C4-2B (cell line): ENCODE measurements at regions not wholly inside any gene's neighbourhood (a gene's known extent, or its start where the extent isn't known, plus 50 kb on each side); places are given as distances from the start of the nearest gene placed in this dataset.

Experiments
- H3K27ac ChIP-seq: fragments of 450-650 bp; 2 replicates; pipeline ENCODE4 v1.5.1; 2017
- CTCF ChIP-seq: fragments of 450-650 bp; conservative IDR thresholded peaks from 2 replicates; pipeline ENCODE4 v1.5.1; 2017; ENCODE audit warnings: mild to moderate bottlenecking
- ZFX ChIP-seq: fragments of 450-650 bp; IDR thresholded peaks from 2 replicates; pipeline ENCODE4 v1.6.1; 2017

- no peak overlapping the region for H3K27ac ChIP-seq
- no peak for TF ChIP-seq CTCF
- no peak for TF ChIP-seq ZFX
These were observed 50.0 kb upstream of the SOD3 start for GRCh38 chr4:24745172-24745895.
